ENCODE measurements at regions not wholly inside any gene's neighbourhood (a gene's known extent, or its start where the extent isn't known, plus 50 kb on each side); places are given as distances from the start of the nearest gene placed in this dataset.
"Not testable (repeated sequence)": the region's sequence is repeated elsewhere in the genome, so short reads cannot be mapped to it uniquely, and the experiment has no call there.

DNA sequence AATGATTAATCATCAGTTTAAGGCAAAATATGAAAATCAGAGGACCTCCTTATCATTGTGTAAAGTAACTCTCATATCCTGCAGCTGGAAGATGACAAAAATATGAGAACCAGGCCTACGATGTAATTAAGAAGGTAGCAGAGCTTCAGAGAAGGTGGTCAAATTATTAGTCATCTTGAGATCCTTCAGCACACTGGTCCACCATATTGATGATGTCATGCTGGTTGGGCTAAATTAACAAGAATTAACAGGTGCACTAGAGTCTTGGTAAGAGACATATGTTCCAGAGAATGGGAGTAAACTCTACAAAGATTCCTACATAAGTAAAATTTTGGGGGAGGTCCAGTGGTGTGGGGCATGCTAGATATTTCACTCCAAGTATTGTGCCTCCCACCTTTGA lies 112.8 kb downstream of the OTOR start:
- no peak overlapping the region for H3K4me3 ChIP-seq (replicated peaks; ENCODE audit: low read depth, low read length)
- DNase-seq (ENCODE audit: low read depth): no peak
- TF ChIP-seq CTCF (IDR thresholded peaks at IDR 0.05; ENCODE audit: low read length, missing control alignments): no peak

DNA sequence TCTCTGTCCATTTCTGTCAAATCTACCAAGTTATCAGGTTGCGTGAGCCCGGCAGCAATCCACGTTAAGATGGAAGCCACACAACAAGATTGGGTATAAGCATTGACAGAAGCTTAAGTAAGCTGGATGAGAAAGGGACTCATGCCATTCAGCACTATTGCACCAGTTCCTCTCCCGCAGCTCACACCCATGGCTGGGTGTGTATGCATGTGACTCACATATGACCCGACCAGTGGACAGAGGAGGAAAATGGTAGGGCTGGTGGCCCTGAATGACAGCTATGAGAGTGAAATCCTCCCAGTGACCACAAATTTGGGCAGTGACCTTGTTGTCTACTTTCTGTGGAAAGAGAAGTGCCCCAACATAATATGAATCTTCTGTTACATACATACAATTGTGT lies 113.5 kb downstream of the OTOR start:
- no peak overlapping the region for H3K4me3 ChIP-seq (replicated peaks; ENCODE audit: low read depth, low read length)
- no peak for DNase-seq (ENCODE audit: low read depth)
- no peak for TF ChIP-seq CTCF (IDR thresholded peaks at IDR 0.05; ENCODE audit: low read length, missing control alignments)

GRCh38 chr20:16863303-16863702 lies 115.1 kb downstream of the OTOR start:
- no peak for TF ChIP-seq CTCF (IDR thresholded peaks at IDR 0.05; ENCODE audit: low read length, missing control alignments)
- no peak overlapping the region for H3K4me3 ChIP-seq (replicated peaks; ENCODE audit: low read depth, low read length)
- no peak for DNase-seq (ENCODE audit: low read depth)

DNA sequence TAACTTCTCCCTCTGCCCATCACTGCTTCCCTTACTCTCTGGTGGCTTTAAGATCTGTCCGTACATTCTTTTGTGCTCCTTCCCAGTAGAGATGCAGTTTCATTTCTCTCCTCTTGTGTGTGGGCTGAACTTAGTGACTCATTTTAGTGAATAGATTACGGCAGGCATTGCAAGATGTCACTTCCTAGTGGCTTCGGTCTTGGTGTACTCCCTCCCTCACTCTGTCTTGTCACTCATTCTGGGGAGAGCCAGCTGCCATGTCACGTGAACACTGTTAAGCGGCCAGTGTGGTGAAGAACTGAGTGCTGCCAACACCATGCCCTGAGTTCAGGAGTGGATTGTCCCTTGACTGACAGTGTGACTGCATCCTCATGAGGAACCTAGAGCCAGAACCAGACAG lies 115.9 kb downstream of the OTOR start:
- TF ChIP-seq CTCF (IDR thresholded peaks at IDR 0.05; ENCODE audit: low read length, missing control alignments): no peak
- DNase-seq (ENCODE audit: low read depth): peak; percentile 1
- H3K4me3 ChIP-seq (replicated peaks; ENCODE audit: low read depth, low read length): no peak overlapping the region

- no peak for TF ChIP-seq CTCF (IDR thresholded peaks at IDR 0.05; ENCODE audit: low read length, missing control alignments)
- no peak for DNase-seq (ENCODE audit: low read depth)
- H3K4me3 ChIP-seq (replicated peaks; ENCODE audit: low read depth, low read length): no peak overlapping the region
Observed at GRCh38 chr20:16864963-16865362, 116.8 kb downstream of the OTOR start.

DNA sequence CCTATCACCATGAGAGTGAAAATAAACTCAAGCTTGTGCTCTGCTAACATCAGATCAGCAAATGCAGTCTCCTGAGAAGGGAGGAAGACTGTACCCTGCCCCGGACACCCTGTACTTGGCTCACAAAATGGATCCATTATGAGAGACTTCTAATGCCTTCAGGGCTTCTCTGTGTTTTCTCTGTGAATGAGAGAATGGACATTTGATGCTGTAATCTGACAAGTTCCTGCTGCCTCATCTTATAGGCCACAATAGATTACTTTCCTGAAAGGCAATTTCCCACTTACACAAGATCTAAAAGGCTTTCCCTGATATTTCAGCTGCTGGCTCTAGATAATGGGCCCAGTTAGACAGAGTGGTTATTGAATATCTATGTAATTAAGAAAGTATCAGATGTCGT lies 117.2 kb downstream of the OTOR start:
- H3K4me3 ChIP-seq (replicated peaks; ENCODE audit: low read depth, low read length): no peak overlapping the region
- no peak for DNase-seq (ENCODE audit: low read depth)
- no peak for TF ChIP-seq CTCF (IDR thresholded peaks at IDR 0.05; ENCODE audit: low read length, missing control alignments)

GRCh38 chr20:16873124-16873523 lies 125.0 kb downstream of the OTOR start:
- H3K4me3 ChIP-seq (replicated peaks; ENCODE audit: low read depth, low read length); DNase-seq (ENCODE audit: low read depth): not testable (repeated sequence)
